OCI-LY1 (cell line): ENCODE measurements at regions not wholly inside any gene's neighbourhood (a gene's known extent, or its start where the extent isn't known, plus 50 kb on each side); places are given as distances from the start of the nearest gene placed in this dataset.

Experiments used
- H2AFZ ChIP-seq: fragments of 200-600 bp; sonication (generic), shearing (Covaris generic); 2 replicates; pipeline ENCODE4 v1.6.0; 2014; ENCODE audit warnings: antibody characterized with exemption, mild to moderate bottlenecking, low read length
- H3F3A ChIP-seq: fragments of 200-600 bp; sonication (generic), shearing (Covaris generic); 2 replicates; pipeline ENCODE4 v1.6.0; 2014; ENCODE audit warnings: mild to moderate bottlenecking, antibody characterized with exemption, low read length, moderate library complexity; ENCODE audit not compliant: insufficient read depth
- H3K27ac ChIP-seq: fragments of 200-600 bp; sonication (generic); 2 replicates; pipeline ENCODE4 v1.5.1; 2014; ENCODE audit warnings: low read length, mixed run types, mild to moderate bottlenecking, low read depth; ENCODE audit not compliant: poor library complexity, severe bottlenecking
- H3K27me3 ChIP-seq: fragments of 200-600 bp; sonication (generic); 2 replicates; pipeline ENCODE4 v1.6.0; 2014; ENCODE audit warnings: antibody characterized with exemption, mild to moderate bottlenecking, low read length, moderate library complexity; ENCODE audit not compliant: insufficient read depth
- H3K36me3 ChIP-seq: fragments of 200-600 bp; sonication (generic); 2 replicates; pipeline ENCODE4 v1.6.1; 2014; ENCODE audit warnings: mild to moderate bottlenecking, antibody characterized with exemption, low read length, moderate library complexity, mixed read lengths; ENCODE audit not compliant: insufficient read depth
- H3K4me1 ChIP-seq: fragments of 200-600 bp; sonication (generic); 2 replicates; pipeline ENCODE4 v1.5.1; 2014; ENCODE audit warnings: mild to moderate bottlenecking, low read length, moderate library complexity; ENCODE audit not compliant: insufficient read depth, severe bottlenecking
- H3K4me2 ChIP-seq: fragments of 200-600 bp; sonication (generic), shearing (Covaris generic); 2 replicates; pipeline ENCODE4 v1.6.1; 2014; ENCODE audit warnings: low read length
- H3K4me3 ChIP-seq: fragments of 200-600 bp; sonication (generic); 2 replicates; pipeline ENCODE4 v1.5.1; 2014; ENCODE audit warnings: low read length, low read depth, mild to moderate bottlenecking, mixed read lengths; ENCODE audit not compliant: poor library complexity, severe bottlenecking
- H3K79me2 ChIP-seq: fragments of 200-600 bp; shearing (Covaris generic); 2 replicates; pipeline ENCODE4 v1.6.1; 2016; ENCODE audit warnings: mixed run types, low read length, mixed read lengths; ENCODE audit not compliant: insufficient read depth
- H3K9ac ChIP-seq: fragments of 200-600 bp; sonication (generic), shearing (Covaris generic); 2 replicates; pipeline ENCODE4 v1.6.1; 2014; ENCODE audit warnings: mild to moderate bottlenecking, low read length, mixed read lengths
- H3K9me2 ChIP-seq: fragments of 200-600 bp; sonication (generic), shearing (Covaris generic); 2 replicates; pipeline ENCODE4 v1.6.1; 2014; ENCODE audit warnings: low read depth, mild to moderate bottlenecking, low read length, mixed read lengths
- H3K9me3 ChIP-seq: fragments of 200-600 bp; shearing (Covaris generic); 2 replicates; pipeline ENCODE4 v1.6.1; 2014; ENCODE audit warnings: low read length, mixed read lengths
- H4K20me1 ChIP-seq: fragments of 200-600 bp; sonication (generic), shearing (Covaris generic); 2 replicates; pipeline ENCODE4 v1.6.0; 2016; ENCODE audit warnings: mild to moderate bottlenecking, low read length; ENCODE audit not compliant: insufficient read depth
- CTCF ChIP-seq: fragments of 200-600 bp; sonication (generic), shearing (Covaris generic); IDR thresholded peaks from 2 replicates; pipeline ENCODE4 v1.5.1; 2017; ENCODE audit warnings: mild to moderate bottlenecking, antibody characterized with exemption, low read length, moderate library complexity, mixed read lengths
- EZH2 ChIP-seq: fragments of 200-600 bp; sonication (generic), shearing (Covaris generic); IDR thresholded peaks from 2 replicates; pipeline ENCODE4 v1.8.0; 2017; ENCODE audit warnings: borderline replicate concordance, mixed run types, mild to moderate bottlenecking, antibody characterized with exemption, low read length, moderate library complexity, mixed read lengths

- Histone ChIP-seq H3K4me2 (no peak overlapping the region), H3K79me2 (no peaks in the 10 kb centered on the region), H2AFZ (no peak overlapping the region), H3K9me2 (no peaks in the 10 kb centered on the region), H3K9me3 (no peaks in the 10 kb centered on the region), H3K27ac (no peak overlapping the region), H4K20me1 (no peaks in the 10 kb centered on the region), H3K36me3 (no peaks in the 10 kb centered on the region), H3K4me1 (no peaks in the 10 kb centered on the region), H3K27me3 (no peaks in the 10 kb centered on the region), H3F3A (no peaks in the 10 kb centered on the region), H3K9ac (no peak overlapping the region), H3K4me3 (no peak overlapping the region)
- no peak for TF ChIP-seq EZH2
- TF ChIP-seq CTCF = no peak
Measured at GRCh38 chr4:13047591-13047990, 436.5 kb downstream of the RAB28 start.

GRCh38 chr4:13036841-13037240 lies 447.3 kb downstream of the RAB28 start:
- Histone ChIP-seq H3K4me2 (no peak overlapping the region), H3K27ac (no peak overlapping the region), H3K9ac (no peak overlapping the region), H2AFZ (no peak overlapping the region), H3K27me3 (no peaks in the 10 kb centered on the region), H3K4me1 (no peaks in the 10 kb centered on the region), H3K79me2 (no peaks in the 10 kb centered on the region), H3K36me3 (no peaks in the 10 kb centered on the region), H4K20me1 (no peaks in the 10 kb centered on the region), H3K9me2 (no peaks in the 10 kb centered on the region), H3K4me3 (no peak overlapping the region), H3K9me3 (no peaks in the 10 kb centered on the region), H3F3A (no peaks in the 10 kb centered on the region)
- TF ChIP-seq EZH2 = no peak
- TF ChIP-seq CTCF = no peak

GRCh38 chr4:13032936-13033335 lies 451.2 kb downstream of the RAB28 start:
- H3K27ac ChIP-seq = no peak overlapping the region
- H3K9me3 ChIP-seq = no peaks in the 10 kb centered on the region
- H2AFZ ChIP-seq = no peak overlapping the region
- H3K36me3 ChIP-seq = no peaks in the 10 kb centered on the region
- no peak overlapping the region for H3K4me2 ChIP-seq
- H3K9me2 ChIP-seq = no peaks in the 10 kb centered on the region
- H3K79me2 ChIP-seq = no peaks in the 10 kb centered on the region
- no peaks in the 10 kb centered on the region for H3K27me3 ChIP-seq
- H3K4me1 ChIP-seq = no peaks in the 10 kb centered on the region
- H3K4me3 ChIP-seq = no peak overlapping the region
- no peaks in the 10 kb centered on the region for H4K20me1 ChIP-seq
- TF ChIP-seq CTCF (no peak), EZH2 (no peak)
- no peaks in the 10 kb centered on the region for H3F3A ChIP-seq
- H3K9ac ChIP-seq = no peak overlapping the region
